ENCODE measurements at regions not wholly inside any gene's neighbourhood (a gene's known extent, or its start where the extent isn't known, plus 50 kb on each side); places are given as distances from the start of the nearest gene placed in this dataset.

DNA sequence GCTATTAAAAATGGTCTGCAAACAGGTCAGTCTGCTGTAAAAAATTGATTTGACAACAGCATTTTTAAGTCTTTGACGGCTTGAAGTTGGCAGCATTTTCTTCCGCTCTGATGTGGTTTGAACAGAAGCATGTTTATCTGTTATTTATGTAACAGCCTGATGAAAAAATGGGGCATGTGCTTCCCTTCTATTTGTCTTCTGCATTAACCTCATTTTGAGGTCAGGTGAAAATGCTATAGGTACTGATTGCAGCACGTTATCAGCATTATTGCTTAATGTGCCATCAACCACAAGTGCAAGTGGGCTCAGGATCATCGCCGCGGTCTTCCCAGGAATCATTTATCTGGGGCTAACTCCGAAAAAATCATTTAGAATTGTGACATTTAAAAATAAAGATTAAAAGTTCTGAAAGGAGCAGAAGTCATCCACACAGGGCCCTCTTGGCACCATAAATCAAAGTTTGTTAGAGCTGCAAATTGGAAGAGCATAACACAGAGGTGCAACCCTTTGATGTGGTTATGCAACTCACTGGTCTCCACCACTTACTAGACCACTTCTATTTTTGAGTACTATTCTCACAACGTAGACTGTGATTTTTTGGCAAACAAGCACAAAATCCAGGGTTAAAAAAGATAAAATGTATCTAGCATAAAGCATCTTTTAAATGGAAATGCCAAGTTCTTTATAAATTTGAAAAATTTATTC is 307.7 kb downstream of the MDFIC start:
- no peak overlapping the region for H2BK5ac ChIP-seq (ENCODE audit: low read depth, low read length)
- H3K79me1 ChIP-seq (ENCODE audit: low read depth, low read length) = no peaks in the 10 kb centered on the region
- FAIRE-seq (no peak), DNase-seq (ENCODE audit: low read depth in 1 of 2, low spot score in 2 of 2) (no peak)
- no peak overlapping the region for H3K4me2 ChIP-seq (ENCODE audit: insufficient read depth in 1 of 2, low read depth in 2 of 2, low read length in 2 of 2)
- H3K23ac ChIP-seq (ENCODE audit: insufficient read length) = no peak overlapping the region
- no peaks in the 10 kb centered on the region for H3K79me2 ChIP-seq (ENCODE audit: control insufficient read depth in 1 of 2, insufficient read depth in 2 of 2, low read length in 2 of 2)
- no peak overlapping the region for H4K8ac ChIP-seq (ENCODE audit: extremely low read depth, insufficient read depth, low read length)
- no peak overlapping the region for H3K18ac ChIP-seq (ENCODE audit: extremely low read depth, low read length)
- H3K9me3 ChIP-seq (ENCODE audit: insufficient read depth in 2 of 2, low read depth in 1 of 2, low read length in 1 of 2) = no peaks in the 10 kb centered on the region
- H2AK5ac ChIP-seq (ENCODE audit: low read depth, low read length) = no peak overlapping the region
- no peak overlapping the region for H2BK12ac ChIP-seq (ENCODE audit: low read depth, low read length)
- H3K9ac ChIP-seq (replicated peaks in 1 of 4; ENCODE audit: extremely low read depth in 1 of 4, low read depth in 3 of 4, low read length in 3 of 4) = no peak overlapping the region
- no peaks in the 10 kb centered on the region for H3K23me2 ChIP-seq (ENCODE audit: low read depth, low read length)
- no peak overlapping the region for H2BK120ac ChIP-seq (replicated peaks; ENCODE audit: low read depth, low read length)
- no peak overlapping the region for H3K56ac ChIP-seq (replicated peaks; ENCODE audit: insufficient read length, low read depth, low read length)
- H3K4me3 ChIP-seq (ENCODE audit: extremely low read depth in 1 of 4, insufficient read depth in 2 of 4, low read depth in 3 of 4, low read length in 4 of 4) = no peak overlapping the region
- no peak overlapping the region for H2BK15ac ChIP-seq (ENCODE audit: low read length)
- H4K5ac ChIP-seq (ENCODE audit: insufficient read length, low read depth, low read length) = no peak overlapping the region
- peaks cover 2 to 4% of the 10 kb centered on the region in 2 experiments for H4K20me1 ChIP-seq (replicated peaks in 1 of 2; ENCODE audit: control insufficient read depth in 1 of 2, insufficient read depth in 2 of 2, low read length in 2 of 2)
- H2AFZ ChIP-seq (ENCODE audit: low read length) = no peak overlapping the region
- H3K27ac ChIP-seq (ENCODE audit: low read depth, low read length) = no peak overlapping the region
- no peak overlapping the region for H3K4ac ChIP-seq (replicated peaks; ENCODE audit: insufficient read length, low read depth, low read length)
- H4K91ac ChIP-seq (replicated peaks; ENCODE audit: insufficient read length, low read length) = no peak overlapping the region
- no peaks in the 10 kb centered on the region for H3K36me3 ChIP-seq (ENCODE audit: control insufficient read depth in 2 of 4, insufficient read depth in 4 of 4, low read length in 3 of 4)
- CTCF ChIA-PET (ENCODE audit: partially characterized antibody) = no interaction called here
- H2BK20ac ChIP-seq (ENCODE audit: low read length) = no peak overlapping the region
- WGBS, 2 experiments (ENCODE audit: extremely low coverage in 1 of 2, insufficient coverage in 1 of 2, insufficient read length in 1 of 2, insufficient replicate concordance in 2 of 2, low coverage in 1 of 2, low lambda C conversion rate in 2 of 2, missing lambda C conversion rate in 1 of 2) = 92% methylated on average over 8 of the region's 8 CpGs; no CpG with 5 or more reads in 1 of the 2 experiments
- POLR2A ChIA-PET (ENCODE audit: partially characterized antibody) = no interaction called here
- peaks cover 32 to 59% (median 48%) of the 10 kb centered on the region in 4 experiments for H3K27me3 ChIP-seq (replicated peaks in 1 of 4; ENCODE audit: control insufficient read depth in 3 of 4, extremely low read depth in 1 of 4, insufficient read depth in 3 of 4, low read length in 3 of 4)
- H3K4me1 ChIP-seq (replicated peaks in 1 of 4; ENCODE audit: control insufficient read depth in 3 of 4, insufficient read depth in 4 of 4, low read length in 3 of 4) = peaks cover 3 to 8% (median 4%) of the 10 kb centered on the region in 4 experiments; a peak in 5 of 7 replicates
- H3K14ac ChIP-seq (ENCODE audit: insufficient read length) = no peak overlapping the region
- TF ChIP-seq NRF1 (IDR thresholded peaks at IDR 0.05; ENCODE audit: low read depth, low read length) (no peak), NANOG (IDR thresholded peaks at IDR 0.05; ENCODE audit: insufficient read depth, low read depth, low read length, poor library complexity, severe bottlenecking) (no peak), SP1 (IDR thresholded peaks at IDR 0.05; ENCODE audit: low read depth, low read length) (no peak), GTF2F1 (IDR thresholded peaks at IDR 0.05; ENCODE audit: borderline replicate concordance, low read depth, low read length) (no peak), PHF8 (conservative IDR thresholded peaks at IDR 0.05; ENCODE audit: low read depth, low read length) (no peak), ASH2L (IDR thresholded peaks at IDR 0.05; ENCODE audit: low read length) (no peak), BRCA1 (IDR thresholded peaks at IDR 0.05; ENCODE audit: low read depth, low read length) (no peak), CHD2 (IDR thresholded peaks at IDR 0.05; ENCODE audit: low read length) (no peak), POU5F1 (IDR thresholded peaks at IDR 0.05; ENCODE audit: low read depth, low read length) (no peak), CBX8 (IDR thresholded peaks at IDR 0.05; ENCODE audit: borderline replicate concordance, low read depth, low read length) (no peak), SP2 (IDR thresholded peaks at IDR 0.05; ENCODE audit: low read length) (no peak), YY1 (IDR thresholded peaks at IDR 0.05; ENCODE audit: low read depth, low read length) (no peak)
- TF ChIP-seq, protein P1, sequence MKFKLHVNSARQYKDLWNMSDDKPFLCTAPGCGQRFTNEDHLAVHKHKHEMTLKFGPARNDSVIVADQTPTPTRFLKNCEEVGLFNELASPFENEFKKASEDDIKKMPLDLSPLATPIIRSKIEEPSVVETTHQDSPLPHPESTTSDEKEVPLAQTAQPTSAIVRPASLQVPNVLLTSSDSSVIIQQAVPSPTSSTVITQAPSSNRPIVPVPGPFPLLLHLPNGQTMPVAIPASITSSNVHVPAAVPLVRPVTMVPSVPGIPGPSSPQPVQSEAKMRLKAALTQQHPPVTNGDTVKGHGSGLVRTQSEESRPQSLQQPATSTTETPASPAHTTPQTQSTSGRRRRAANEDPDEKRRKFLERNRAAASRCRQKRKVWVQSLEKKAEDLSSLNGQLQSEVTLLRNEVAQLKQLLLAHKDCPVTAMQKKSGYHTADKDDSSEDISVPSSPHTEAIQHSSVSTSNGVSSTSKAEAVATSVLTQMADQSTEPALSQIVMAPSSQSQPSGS (IDR thresholded peaks at IDR 0.05; ENCODE audit: low read length) = no peak
